OCI-LY3 (cell line): ENCODE measurements at regions not wholly inside any gene's neighbourhood (a gene's known extent, or its start where the extent isn't known, plus 50 kb on each side); places are given as distances from the start of the nearest gene placed in this dataset.

Source experiments
- H2AFZ ChIP-seq: fragments of 200-600, 300-600 bp; shearing (Covaris generic); 2 replicates; pipeline ENCODE4 v1.6.0; 2014; ENCODE audit warnings: antibody characterized with exemption, low read depth, low read length
- H3K27ac ChIP-seq: fragments of 200-600, 300-600 bp; sonication (generic); 2 replicates; pipeline ENCODE4 v1.5.1; 2014; ENCODE audit warnings: mild to moderate bottlenecking, low read length, moderate library complexity, mixed read lengths
- H3K27me3 ChIP-seq: fragments of 200-600, 300-600 bp; sonication (generic); 2 replicates; pipeline ENCODE4 v1.6.1; 2014; ENCODE audit warnings: low read depth, low read length, mixed read lengths
- H3K36me3 ChIP-seq: fragments of 200-600, 300-600 bp; sonication (generic); replicated peaks from 2 replicates; pipeline ENCODE3; 2014; ENCODE audit warnings: low read depth, low read length, mixed read lengths
- H3K4me1 ChIP-seq: fragments of 300-600, 200-600 bp; sonication (generic); 2 replicates; pipeline ENCODE4 v1.6.1; 2014; ENCODE audit warnings: low read length, mixed read lengths
- H3K4me2 ChIP-seq: fragments of 200-600, 300-600 bp; sonication (generic); 2 replicates; pipeline ENCODE4 v1.6.1; 2014; ENCODE audit warnings: low read length, mixed read lengths
- H3K4me3 ChIP-seq: fragments of 300-600, 200-600 bp; sonication (generic); 2 replicates; pipeline ENCODE4 v1.5.1; 2014; ENCODE audit warnings: antibody characterized with exemption, mild to moderate bottlenecking, low read length, moderate library complexity
- H3K79me2 ChIP-seq: fragments of 300-600, 200-600 bp; shearing (Covaris generic); 2 replicates; pipeline ENCODE4 v1.6.1; 2014; ENCODE audit warnings: mild to moderate bottlenecking, low read length, mixed read lengths
- H3K9ac ChIP-seq: fragments of 300-600, 200-600 bp; shearing (Covaris generic); 2 replicates; pipeline ENCODE4 v1.6.0; 2014; ENCODE audit warnings: mild to moderate bottlenecking, low read length, moderate library complexity
- H3K9me3 ChIP-seq: fragments of 200-600, 300-600 bp; shearing (Covaris generic); 2 replicates; pipeline ENCODE4 v1.6.1; 2014; ENCODE audit warnings: low read length, mixed read lengths; ENCODE audit not compliant: insufficient read depth
- H4K20me1 ChIP-seq: fragments of 200-600, 300-600 bp; sonication (generic); 2 replicates; pipeline ENCODE4 v1.6.1; 2016; ENCODE audit warnings: low read length, mixed read lengths; ENCODE audit not compliant: insufficient read depth
- EZH2phosphoT487 ChIP-seq: fragments of 200-600 bp; shearing (Covaris generic); IDR thresholded peaks from 2 replicates; pipeline ENCODE4 v1.6.1; 2018; ENCODE audit warnings: antibody characterized with exemption, mixed run types, low read depth
- TF ChIP-seq, protein P1 (sequence below): fragments of 200-600, 300-600 bp; sonication (generic); IDR thresholded peaks from 2 replicates; pipeline ENCODE4 v1.5.1; 2014; ENCODE audit warnings: antibody characterized with exemption, low read length, low read depth

GRCh38 chr18:30409120-30409519 is 633.4 kb downstream of the DSC3 start:
- Histone ChIP-seq H3K36me3 (no peaks in the 10 kb centered on the region), H3K4me2 (no peak overlapping the region), H4K20me1 (no peaks in the 10 kb centered on the region), H2AFZ (no peak overlapping the region), H3K27me3 (no peaks in the 10 kb centered on the region), H3K79me2 (no peaks in the 10 kb centered on the region), H3K4me3 (no peak overlapping the region), H3K9ac (no peak overlapping the region), H3K9me3 (no peaks in the 10 kb centered on the region), H3K27ac (no peak overlapping the region), H3K4me1 (no peaks in the 10 kb centered on the region)
- no peak for TF ChIP-seq EZH2phosphoT487
- TF ChIP-seq, protein P1, sequence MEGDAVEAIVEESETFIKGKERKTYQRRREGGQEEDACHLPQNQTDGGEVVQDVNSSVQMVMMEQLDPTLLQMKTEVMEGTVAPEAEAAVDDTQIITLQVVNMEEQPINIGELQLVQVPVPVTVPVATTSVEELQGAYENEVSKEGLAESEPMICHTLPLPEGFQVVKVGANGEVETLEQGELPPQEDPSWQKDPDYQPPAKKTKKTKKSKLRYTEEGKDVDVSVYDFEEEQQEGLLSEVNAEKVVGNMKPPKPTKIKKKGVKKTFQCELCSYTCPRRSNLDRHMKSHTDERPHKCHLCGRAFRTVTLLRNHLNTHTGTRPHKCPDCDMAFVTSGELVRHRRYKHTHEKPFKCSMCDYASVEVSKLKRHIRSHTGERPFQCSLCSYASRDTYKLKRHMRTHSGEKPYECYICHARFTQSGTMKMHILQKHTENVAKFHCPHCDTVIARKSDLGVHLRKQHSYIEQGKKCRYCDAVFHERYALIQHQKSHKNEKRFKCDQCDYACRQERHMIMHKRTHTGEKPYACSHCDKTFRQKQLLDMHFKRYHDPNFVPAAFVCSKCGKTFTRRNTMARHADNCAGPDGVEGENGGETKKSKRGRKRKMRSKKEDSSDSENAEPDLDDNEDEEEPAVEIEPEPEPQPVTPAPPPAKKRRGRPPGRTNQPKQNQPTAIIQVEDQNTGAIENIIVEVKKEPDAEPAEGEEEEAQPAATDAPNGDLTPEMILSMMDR, result no peak

GRCh38 chr18:30406728-30407127 is 635.8 kb downstream of the DSC3 start:
- H3K4me1 ChIP-seq, result no peaks in the 10 kb centered on the region
- no peaks in the 10 kb centered on the region for H3K36me3 ChIP-seq
- TF ChIP-seq, protein P1, result no peak
- no peak for TF ChIP-seq EZH2phosphoT487
- H4K20me1 ChIP-seq, result no peaks in the 10 kb centered on the region
- no peaks in the 10 kb centered on the region for H3K27me3 ChIP-seq
- H3K9ac ChIP-seq, result no peak overlapping the region
- H2AFZ ChIP-seq, result no peak overlapping the region
- H3K79me2 ChIP-seq, result no peaks in the 10 kb centered on the region
- no peak overlapping the region for H3K27ac ChIP-seq
- no peak overlapping the region for H3K4me3 ChIP-seq
- no peak overlapping the region for H3K4me2 ChIP-seq
- H3K9me3 ChIP-seq, result no peaks in the 10 kb centered on the region

GRCh38 chr18:30405038-30405437 is 637.5 kb downstream of the DSC3 start:
- no peak overlapping the region for H3K4me3 ChIP-seq
- no peaks in the 10 kb centered on the region for H3K4me1 ChIP-seq
- no peak overlapping the region for H3K4me2 ChIP-seq
- no peak overlapping the region for H3K9ac ChIP-seq
- H3K36me3 ChIP-seq, result no peaks in the 10 kb centered on the region
- H3K9me3 ChIP-seq, result no peaks in the 10 kb centered on the region
- no peaks in the 10 kb centered on the region for H4K20me1 ChIP-seq
- no peaks in the 10 kb centered on the region for H3K27me3 ChIP-seq
- H3K79me2 ChIP-seq, result no peaks in the 10 kb centered on the region
- H3K27ac ChIP-seq, result no peak overlapping the region
- H2AFZ ChIP-seq, result no peak overlapping the region
- TF ChIP-seq, protein P1, result no peak
- TF ChIP-seq EZH2phosphoT487, result no peak

- H3K4me3 ChIP-seq, result no peak overlapping the region
- no peak overlapping the region for H2AFZ ChIP-seq
- H3K9ac ChIP-seq, result no peak overlapping the region
- H3K27me3 ChIP-seq, result no peaks in the 10 kb centered on the region
- TF ChIP-seq EZH2phosphoT487, result no peak
- TF ChIP-seq, protein P1, result no peak
- no peaks in the 10 kb centered on the region for H3K79me2 ChIP-seq
- no peak overlapping the region for H3K27ac ChIP-seq
- no peak overlapping the region for H3K4me2 ChIP-seq
- H3K9me3 ChIP-seq, result no peaks in the 10 kb centered on the region
- no peaks in the 10 kb centered on the region for H4K20me1 ChIP-seq
- no peaks in the 10 kb centered on the region for H3K36me3 ChIP-seq
- H3K4me1 ChIP-seq, result no peaks in the 10 kb centered on the region
Measured at GRCh38 chr18:30404422-30404821, 638.1 kb downstream of the DSC3 start.
